ENCODE measurements at regions not wholly inside any gene's neighbourhood (a gene's known extent, or its start where the extent isn't known, plus 50 kb on each side); places are given as distances from the start of the nearest gene placed in this dataset.
"Not testable (repeated sequence)": the region's sequence is repeated elsewhere in the genome, so short reads cannot be mapped to it uniquely, and the experiment has no call there.

- ChIA-PET POLR2A (no interaction called here), CTCF (no interaction called here)
- H3K27ac Mint-ChIP-seq, result no peak overlapping the region
- intact Hi-C loops (cut with micrococcal nuclease), result no loop called here
- no peak for TF ChIP-seq CTCF (IDR thresholded peaks at IDR 0.05)
- DNase-seq (no peak), ATAC-seq (ENCODE audit: low read depth) (no peak)
- peaks cover 15% of the 10 kb centered on the region for H3K9me3 Mint-ChIP-seq
- no peaks in the 10 kb centered on the region for H3K27me3 Mint-ChIP-seq
- H3K4me3 Mint-ChIP-seq, result no peak overlapping the region
- H3K36me3 Mint-ChIP-seq (ENCODE audit: low read depth), result no peaks in the 10 kb centered on the region
- H3K4me1 Mint-ChIP-seq, result peaks cover 44% of the 10 kb centered on the region
Measured at GRCh38 chr5:124986170-124986569, 239.7 kb upstream of the ZNF608 start.

GRCh38 chr5:124986667-124987066, 240.2 kb upstream of the ZNF608 start:
- Mint-ChIP-seq H3K36me3 (ENCODE audit: low read depth) (no peaks in the 10 kb centered on the region), H3K9me3 (peaks cover 15% of the 10 kb centered on the region), H3K27me3 (no peaks in the 10 kb centered on the region), H3K4me1 (peaks cover 39% of the 10 kb centered on the region), H3K27ac (no peak overlapping the region), H3K4me3 (no peak overlapping the region)
- intact Hi-C loops (cut with micrococcal nuclease), result no loop called here
- ATAC-seq (ENCODE audit: low read depth) (no peak), DNase-seq (no peak)
- TF ChIP-seq CTCF (IDR thresholded peaks at IDR 0.05), result no peak
- POLR2A ChIA-PET, result no interaction called here
- CTCF ChIA-PET, result no interaction called here

DNA sequence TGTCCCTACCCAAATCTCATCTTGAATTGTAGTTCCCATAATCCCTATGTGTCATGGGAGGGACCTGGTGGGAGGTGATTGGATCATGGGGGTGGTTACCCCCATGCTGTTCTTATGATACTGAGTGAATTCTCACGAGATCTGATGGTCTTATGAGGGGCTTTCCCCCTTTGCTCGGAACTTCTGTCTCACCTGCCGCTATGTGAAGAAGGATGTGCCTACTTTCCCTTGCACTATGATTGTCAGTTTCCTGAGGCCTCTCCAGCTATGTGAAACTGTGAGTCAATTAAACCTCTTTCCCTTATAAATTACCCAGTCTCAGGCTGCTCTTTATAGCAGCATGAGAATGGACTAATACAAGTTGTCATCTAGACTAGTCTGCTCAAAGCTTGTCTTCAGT, 241.3 kb upstream of the ZNF608 start:
- H3K27ac Mint-ChIP-seq; H3K4me3 Mint-ChIP-seq; H3K36me3 Mint-ChIP-seq (ENCODE audit: low read depth); DNase-seq; ATAC-seq (ENCODE audit: low read depth); H3K27me3 Mint-ChIP-seq; CTCF ChIA-PET; intact Hi-C loops (cut with micrococcal nuclease); POLR2A ChIA-PET: not testable (repeated sequence)
- Mint-ChIP-seq H3K4me1 (peaks cover 31% of the 10 kb centered on the region), H3K9me3 (peaks cover 15% of the 10 kb centered on the region)

- H3K27ac Mint-ChIP-seq, result no peak overlapping the region
- H3K4me3 Mint-ChIP-seq, result no peak overlapping the region
- DNase-seq, result no peak
- no peaks in the 10 kb centered on the region for H3K27me3 Mint-ChIP-seq
- CTCF ChIA-PET, result no interaction called here
- peaks cover 11% of the 10 kb centered on the region for H3K9me3 Mint-ChIP-seq
- no peaks in the 10 kb centered on the region for H3K36me3 Mint-ChIP-seq (ENCODE audit: low read depth)
- TF ChIP-seq CTCF (IDR thresholded peaks at IDR 0.05), result no peak
- POLR2A ChIA-PET, result interaction anchor here (1.1 kb wide), 1 partner anchor 242 kb away, joined by 3 read pairs; no protein-coding TSS in a partner anchor
- ATAC-seq (ENCODE audit: low read depth), result no peak
- intact Hi-C loops (cut with micrococcal nuclease), result no loop called here
- peaks cover 8% of the 10 kb centered on the region for H3K4me1 Mint-ChIP-seq
Measured at GRCh38 chr5:124990723-124991122, 244.3 kb upstream of the ZNF608 start.

DNA sequence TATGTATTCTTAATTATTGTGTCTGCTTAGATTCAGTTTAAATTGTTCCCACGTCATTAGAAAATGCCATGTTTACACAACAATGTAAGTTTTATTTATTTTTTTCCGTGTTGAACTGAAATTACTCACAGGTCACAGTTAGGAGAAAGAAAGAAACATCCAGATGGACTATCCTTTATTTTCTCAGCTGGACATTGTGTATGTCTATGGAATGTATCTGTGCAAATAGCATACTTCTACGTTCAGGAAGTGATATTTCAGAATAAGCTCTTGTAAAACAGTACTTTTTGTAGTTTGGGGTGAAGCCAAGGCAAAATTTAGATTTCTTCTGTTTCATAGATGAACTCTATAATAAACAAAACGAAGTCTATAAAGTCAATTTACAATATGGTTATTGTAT, 249.0 kb upstream of the ZNF608 start:
- Mint-ChIP-seq H3K4me3 (no peak overlapping the region), H3K4me1 (peaks cover 9% of the 10 kb centered on the region), H3K27me3 (no peaks in the 10 kb centered on the region), H3K9me3 (no peaks in the 10 kb centered on the region), H3K36me3 (ENCODE audit: low read depth) (no peaks in the 10 kb centered on the region), H3K27ac (no peak overlapping the region)
- no peak for DNase-seq
- POLR2A ChIA-PET, result no interaction called here
- no peak for TF ChIP-seq CTCF (IDR thresholded peaks at IDR 0.05)
- CTCF ChIA-PET, result no interaction called here
- intact Hi-C loops (cut with micrococcal nuclease), result no loop called here
- ATAC-seq (ENCODE audit: low read depth), result no peak

DNA sequence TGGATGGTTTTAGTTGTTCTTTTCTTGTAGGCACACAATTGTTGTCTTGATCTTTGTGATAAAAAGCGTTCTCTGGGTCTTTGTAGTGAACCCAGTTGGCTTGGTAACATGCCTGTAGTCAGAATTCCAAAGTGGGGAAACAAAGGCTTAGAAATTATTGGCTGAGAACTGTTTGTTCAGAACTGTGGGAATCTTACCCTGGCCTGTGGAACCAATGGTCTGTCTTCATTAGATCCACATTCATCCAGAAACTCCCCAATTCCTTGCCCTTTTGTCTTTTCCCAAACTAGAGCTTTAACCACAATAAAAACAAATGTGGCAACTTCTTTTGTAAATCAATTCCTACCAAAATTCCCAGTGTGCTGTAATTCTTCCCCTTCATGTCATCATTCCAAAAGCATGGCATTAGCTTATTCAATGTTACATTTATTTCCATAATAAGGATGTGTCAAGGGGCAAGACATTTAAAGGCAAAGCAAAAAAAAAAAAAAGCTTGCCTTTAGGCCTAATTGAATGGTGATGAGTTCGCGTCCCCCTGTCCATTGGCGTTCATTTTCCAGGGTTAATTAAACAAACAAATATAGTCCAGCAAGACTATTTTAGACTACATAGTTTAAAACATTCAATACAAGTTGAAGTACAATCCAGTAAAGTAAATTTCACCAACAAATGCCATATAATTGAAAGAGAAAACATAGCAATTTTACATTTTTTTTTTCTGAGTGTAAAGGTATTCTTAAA, 249.8 kb upstream of the ZNF608 start:
- H3K27me3 Mint-ChIP-seq, result no peaks in the 10 kb centered on the region
- no peak overlapping the region for H3K27ac Mint-ChIP-seq
- ATAC-seq (ENCODE audit: low read depth) (no peak), DNase-seq (no peak)
- peaks cover 14% of the 10 kb centered on the region for H3K4me1 Mint-ChIP-seq
- POLR2A ChIA-PET, result interaction anchor here (0.7 kb wide), 1 partner anchor 299 kb away, joined by 9 read pairs; no protein-coding TSS in a partner anchor
- H3K9me3 Mint-ChIP-seq, result no peaks in the 10 kb centered on the region
- no peak overlapping the region for H3K4me3 Mint-ChIP-seq
- CTCF ChIA-PET, result no interaction called here
- no peak for TF ChIP-seq CTCF (IDR thresholded peaks at IDR 0.05)
- no peaks in the 10 kb centered on the region for H3K36me3 Mint-ChIP-seq (ENCODE audit: low read depth)
- intact Hi-C loops (cut with micrococcal nuclease), result no loop called here
